NCI-H2029 (cell line): ENCODE measurements at regions not wholly inside any gene's neighbourhood (a gene's known extent, or its start where the extent isn't known, plus 50 kb on each side); places are given as distances from the start of the nearest gene placed in this dataset.

ENCODE experiments used
- DNase-seq: peaks from one replicate; lab custom pipeline; 2025; lab: John Stamatoyannopoulos, UW

DNA sequence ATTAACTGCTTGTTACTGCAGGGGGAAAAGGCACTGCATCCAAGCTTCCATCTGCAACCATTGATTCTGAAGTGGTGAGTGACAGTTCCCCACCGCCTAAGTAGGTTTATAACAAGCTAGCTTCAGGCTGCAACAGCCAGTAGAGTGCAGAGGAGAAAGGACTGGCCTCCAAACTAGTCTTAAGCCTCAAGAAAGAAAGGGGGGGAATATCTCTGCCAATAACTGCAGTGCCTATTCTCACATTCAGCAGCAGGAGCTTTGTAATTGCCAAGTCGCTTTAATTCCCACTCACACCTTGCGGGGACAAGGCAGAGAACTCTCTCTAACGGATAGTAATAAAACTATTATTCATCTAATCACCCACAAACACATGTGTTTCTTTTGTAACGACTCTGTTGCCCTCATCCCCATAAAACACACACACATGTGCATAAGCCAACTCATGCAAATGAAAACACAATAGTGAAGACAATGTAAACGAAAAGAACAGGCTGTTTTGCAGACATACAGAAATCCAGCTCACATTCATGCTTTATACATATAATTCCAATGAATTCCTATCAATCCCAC lies 1963.3 kb upstream of the PIK3C3 start:
- DNase-seq: no peak

DNA sequence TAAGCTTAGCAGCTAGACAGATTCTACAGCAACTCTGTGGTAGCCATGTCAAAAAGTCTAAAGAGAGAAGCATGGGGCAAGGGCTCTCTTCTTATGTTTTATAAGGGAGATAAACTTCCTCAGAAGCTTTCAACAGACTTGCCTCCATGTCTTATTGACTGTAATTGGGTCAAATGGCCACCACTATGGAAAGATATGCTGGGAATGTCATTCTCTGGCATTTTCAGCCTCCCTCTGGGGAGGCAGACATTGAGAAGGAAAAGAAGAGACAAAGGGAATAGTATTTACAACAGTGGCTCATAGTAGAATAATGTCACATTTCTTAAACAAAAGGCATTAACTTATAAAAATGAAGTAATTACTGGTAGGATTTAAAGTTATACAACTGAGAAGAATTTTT lies 1964.5 kb upstream of the PIK3C3 start:
- DNase-seq: no peak

DNA sequence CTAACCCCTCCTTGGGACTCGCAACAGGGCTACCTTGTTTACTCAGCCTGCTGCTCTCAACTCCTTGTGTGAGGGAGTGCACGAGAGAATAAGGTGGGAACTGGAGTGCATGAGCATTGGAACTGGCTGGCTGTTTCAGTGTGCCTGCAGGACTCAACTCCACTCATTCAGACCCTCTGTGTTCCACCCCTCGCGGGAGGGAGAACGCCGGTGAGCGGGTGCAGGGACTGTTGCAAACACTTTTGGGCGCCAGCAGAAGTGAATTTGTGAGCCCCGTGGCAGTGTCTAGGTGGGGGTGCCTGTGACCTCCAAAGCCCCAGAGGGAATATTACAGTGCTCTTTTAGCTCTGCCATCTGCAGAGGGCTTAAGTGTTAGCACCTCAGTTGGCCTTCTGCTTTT lies 1978.3 kb upstream of the PIK3C3 start:
- DNase-seq: no peak

DNA sequence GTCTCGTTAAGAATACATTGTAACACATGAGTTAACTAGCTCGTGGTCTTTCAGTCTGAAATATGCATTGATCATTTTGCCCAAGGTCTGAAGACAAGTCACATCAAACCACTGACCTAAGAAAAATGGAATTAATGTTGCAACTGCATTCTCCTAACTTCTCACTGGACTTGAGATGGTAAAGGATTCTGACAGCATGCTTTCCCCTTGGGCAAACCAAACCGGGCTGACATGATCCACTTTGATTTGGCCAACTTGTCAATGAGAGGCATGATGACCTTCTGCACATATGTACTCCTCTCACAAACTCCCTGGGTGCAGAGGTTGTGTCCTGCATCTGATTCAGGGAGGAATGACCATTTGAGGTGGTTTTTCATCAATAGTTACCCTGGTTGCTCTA lies 1982.5 kb upstream of the PIK3C3 start:
- DNase-seq: no peak

DNA sequence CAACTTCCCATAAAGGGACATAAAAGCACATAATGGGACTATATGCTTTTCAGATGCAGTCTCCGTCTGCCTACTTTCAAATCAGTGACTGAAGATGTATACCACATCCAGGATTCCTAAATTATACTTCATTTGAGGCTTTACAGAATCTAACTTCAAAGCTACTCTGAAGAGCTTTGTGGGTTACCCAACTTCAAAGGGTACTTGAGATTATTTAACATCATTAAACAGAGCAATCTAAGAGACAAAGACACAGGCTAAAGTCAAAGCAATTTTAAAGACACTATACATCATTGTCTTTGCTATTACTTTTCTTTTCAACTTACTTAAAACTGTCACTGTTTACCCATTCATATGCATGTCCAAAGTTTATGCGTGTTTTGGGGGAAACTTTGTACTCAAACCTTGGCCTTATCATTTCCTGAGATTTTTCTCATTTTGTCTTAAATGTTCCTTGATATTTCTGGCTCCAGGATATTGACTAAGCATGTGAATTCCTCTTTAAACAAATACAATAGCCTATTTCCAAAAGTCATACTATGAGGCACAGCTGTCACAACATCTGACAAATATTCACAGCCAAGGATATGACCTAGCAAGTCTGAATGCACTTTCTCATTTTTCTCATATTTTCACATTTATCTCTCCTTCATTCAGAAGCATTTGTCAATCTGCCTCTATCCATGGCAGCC lies 1985.1 kb upstream of the PIK3C3 start:
- DNase-seq: no peak

DNA sequence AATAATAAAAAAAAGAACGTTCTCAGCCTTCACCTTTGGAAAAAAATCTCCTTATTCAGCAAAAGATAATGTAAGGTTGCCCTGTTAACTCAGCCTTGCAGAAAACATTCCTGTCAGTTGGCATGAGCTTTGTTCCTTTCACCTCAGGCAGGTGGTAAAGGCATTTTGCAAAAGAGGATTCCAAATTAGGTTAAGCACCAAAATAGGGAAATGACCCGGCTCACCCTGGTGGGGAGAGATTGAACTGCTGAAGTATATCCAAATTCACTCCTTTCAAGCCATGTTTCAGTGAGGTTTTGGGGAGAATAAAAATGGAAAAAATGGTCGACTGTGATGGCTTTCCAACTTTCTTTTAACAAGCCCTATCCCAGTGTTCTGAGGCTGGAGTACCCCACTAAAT lies 1988.8 kb upstream of the PIK3C3 start:
- DNase-seq: no peak

DNA sequence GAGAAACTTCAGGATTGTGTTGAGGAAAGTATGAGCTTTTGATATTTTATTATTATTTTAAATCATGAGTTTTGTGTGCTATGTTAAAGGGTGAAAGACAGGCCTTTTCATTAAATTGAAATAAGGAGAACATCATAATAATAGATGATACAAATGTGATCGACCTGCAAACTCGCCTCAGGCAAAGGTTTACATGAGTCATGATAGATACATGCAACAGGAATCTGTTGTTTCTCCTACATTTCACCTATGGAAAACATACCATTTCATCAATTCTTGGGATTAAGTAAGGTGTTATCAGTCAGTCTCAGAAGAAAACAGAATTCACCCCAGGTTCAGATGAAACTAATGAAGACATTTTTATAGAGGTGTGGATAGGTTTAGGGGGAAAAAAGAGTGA lies 1992.5 kb upstream of the PIK3C3 start:
- DNase-seq: no peak

DNA sequence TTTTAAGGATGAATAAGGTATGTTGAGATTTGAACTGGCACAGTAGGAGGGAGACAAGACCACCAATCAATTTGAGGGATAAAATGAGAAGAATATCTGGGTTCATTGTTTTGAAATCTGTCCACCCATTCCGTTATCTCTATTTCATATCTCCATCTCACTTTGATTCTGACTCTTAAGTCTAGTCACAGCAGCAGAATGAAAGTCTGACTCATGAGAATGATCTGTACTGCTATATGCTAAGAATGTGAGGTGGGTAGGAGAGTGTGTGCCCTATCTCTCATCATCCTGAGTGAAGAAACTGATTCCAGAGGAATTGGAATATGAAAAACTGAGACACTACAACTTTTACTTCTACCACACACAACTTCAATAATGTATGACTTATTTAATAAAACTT lies 1994.5 kb upstream of the PIK3C3 start:
- DNase-seq: no peak

DNA sequence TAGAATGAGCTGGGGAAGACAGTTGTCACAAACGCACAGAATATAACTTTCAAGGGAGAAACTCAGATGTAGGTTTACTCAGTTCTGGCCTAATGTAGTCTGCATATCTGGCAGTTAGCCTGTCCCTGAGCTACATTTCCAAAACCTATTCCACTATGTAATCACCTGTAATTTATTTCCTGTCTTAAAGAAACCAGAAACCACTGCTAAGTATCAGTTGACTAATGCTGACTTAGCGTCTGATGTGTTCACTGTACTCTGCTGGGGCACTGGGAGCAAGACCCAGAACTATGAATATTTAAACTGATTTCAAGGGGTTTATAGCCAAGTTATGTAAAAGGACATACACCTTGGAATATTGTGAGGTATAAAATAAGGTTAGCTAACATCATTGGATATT lies 1995.2 kb upstream of the PIK3C3 start:
- DNase-seq: no peak

DNA sequence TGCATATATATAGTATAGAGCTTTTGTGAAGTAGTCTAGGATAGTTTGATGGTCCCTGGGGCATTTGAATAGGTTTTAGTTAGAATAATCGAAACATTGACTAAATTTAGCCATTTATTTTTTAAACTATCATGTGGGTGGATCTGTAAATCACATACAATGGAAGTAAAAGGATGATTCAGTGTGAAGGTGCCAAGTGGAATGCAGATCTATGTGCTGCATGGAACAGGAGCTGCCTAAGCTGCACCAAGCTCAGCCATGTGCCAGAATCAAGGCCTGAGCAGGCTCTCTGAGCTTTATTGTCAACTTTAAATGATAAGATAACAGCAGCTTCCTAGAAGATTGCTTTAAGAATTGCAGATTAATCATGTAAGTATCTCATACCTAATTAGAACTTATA lies 1996.2 kb upstream of the PIK3C3 start:
- DNase-seq: no peak

DNA sequence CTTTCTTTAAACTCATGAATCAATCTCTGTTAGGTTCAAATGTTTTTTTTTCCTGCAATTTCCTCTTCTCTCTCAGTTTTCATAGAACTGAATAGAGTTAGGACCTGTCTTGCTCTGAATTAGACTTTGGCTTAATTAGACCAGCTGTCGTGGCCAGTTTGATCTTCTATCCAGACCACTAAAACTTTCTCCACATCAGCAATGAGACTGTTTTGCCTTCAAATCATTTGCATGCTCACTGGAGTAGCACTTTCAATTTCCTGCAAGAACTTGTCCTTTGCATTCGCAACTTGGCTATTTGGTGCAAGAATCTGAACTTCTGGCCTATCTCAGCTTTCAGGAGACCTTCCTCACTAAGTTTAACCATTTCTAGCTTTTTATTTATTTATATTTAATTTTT lies 2002.2 kb upstream of the PIK3C3 start:
- DNase-seq: no peak

DNA sequence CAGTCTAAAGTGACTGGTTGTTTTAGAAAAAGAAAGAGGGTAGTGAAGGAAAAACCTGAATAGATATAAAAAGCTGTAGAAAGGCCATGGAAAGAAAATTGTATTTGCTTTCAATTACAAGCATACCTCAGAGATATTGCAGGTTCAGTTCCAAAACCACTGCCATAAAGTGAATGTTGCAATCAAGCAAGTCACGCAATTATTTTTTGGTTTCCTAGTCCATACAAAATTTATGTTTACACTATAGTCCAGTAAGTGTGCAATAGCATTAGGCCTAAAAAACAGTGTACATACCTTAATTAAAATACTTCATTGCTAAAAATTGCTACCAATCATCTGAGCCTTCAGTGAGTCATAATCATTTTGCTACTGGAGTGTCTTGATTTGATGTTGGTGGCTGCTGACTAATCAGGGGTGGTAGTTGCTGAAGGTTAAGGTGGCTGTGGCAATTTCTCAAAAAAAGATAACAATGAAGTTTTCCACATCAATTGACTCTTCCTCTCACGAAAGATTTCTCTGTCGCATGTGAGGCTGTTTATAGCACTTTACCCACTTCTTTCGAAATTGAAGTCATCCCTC lies 2003.8 kb upstream of the PIK3C3 start:
- DNase-seq: no peak

DNA sequence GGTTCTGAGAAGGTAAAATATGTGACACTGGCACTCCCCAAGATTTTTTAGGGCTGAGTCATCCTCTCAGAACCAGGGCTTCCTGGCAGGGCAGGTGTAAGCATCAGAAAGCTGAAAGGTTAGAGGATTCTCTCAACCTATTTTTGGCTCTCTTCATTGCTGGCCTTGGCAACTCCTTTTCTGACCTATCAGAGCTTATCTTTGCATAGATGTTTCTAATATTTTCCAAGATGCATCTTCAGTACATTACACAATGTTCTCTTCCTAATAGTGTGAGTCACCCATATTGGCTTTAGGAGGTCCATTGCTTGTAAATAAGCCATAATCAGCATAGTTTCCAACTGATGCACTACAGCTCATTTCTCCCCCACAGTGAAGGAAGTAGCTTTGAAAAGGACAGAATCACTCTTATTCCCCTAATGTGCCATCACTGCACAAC lies 2008.4 kb upstream of the PIK3C3 start:
- no peak for DNase-seq

DNA sequence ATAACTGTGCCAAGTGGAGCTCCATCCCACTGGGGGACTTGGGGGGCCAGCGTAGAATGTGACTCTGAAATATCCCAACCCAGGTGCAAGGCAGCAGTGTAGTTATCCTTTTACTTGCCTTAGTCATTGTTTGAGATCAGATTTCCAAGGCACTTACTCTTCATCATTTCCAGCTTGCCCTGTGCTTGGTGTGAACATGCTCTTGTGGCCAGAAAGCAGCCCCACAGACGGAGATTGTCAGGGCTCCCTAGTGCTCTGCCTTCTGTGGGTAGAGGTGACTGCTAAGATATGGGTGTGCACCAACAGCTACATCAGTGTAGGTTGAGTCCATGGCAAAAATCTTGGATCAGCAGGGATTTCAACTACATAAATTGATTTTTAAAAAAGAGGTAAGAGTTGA lies 2010.0 kb upstream of the PIK3C3 start:
- no peak for DNase-seq

DNA sequence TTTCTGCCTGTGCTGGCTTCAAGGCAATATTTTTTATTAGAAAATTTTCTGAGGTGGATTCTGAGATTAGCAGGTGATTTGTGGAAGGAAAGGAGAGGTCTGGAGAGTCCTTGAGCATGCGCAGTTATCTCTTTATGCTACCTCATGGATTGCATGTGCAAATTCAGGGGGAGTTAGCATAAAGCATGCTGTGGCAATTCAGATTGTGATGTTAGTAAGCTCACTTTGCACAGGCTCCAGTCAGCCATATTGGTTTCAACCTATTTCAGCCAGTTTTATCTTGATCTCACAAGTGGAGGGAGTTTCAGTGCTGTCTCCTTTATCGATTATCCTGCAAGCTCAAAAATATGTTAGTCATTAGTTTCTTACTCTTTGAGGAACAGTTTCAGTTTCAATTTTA lies 2012.3 kb upstream of the PIK3C3 start:
- DNase-seq: no peak

DNA sequence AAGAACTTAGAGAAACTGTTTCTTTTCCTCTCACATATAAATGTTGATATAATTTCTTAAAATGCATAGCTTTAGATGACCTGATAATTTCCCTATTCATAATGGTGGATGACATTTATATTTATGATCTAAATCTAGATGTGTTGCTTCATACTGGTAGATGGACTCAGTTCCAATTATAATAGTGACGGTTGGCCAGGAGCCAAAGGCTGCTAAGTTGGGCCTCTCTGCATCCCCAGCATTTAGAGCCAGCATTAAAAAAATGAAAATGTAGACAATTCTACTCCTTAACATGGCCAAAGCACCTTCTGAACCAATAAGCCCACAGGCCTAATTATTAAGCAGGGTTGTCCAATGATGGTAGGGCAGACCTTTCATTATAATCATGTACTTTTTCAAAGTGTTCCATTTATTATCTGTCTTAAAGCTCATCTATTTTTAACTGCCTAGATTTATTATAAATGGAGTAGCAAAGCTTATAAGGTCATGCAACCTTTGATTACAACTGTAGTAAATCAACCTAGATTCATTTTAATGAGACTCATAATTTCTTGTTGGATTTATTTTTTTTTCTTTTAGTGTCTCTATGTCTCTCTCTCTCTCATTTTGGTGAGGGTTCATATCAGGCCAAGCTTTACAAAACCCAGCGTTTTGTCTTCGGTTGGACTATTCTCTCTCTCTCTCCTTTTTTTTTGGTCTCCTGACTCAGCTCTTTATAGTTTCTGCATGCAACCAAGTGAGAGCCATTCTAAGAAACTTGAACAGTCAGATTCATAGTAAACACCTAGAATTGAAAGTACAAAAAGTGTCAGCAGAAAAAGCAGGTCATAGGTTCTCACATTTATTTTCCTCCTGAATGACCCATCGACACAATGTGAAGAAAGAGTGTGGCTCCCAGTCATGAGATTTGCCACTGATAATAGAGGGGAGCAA lies 2016.1 kb upstream of the PIK3C3 start:
- no peak for DNase-seq

DNA sequence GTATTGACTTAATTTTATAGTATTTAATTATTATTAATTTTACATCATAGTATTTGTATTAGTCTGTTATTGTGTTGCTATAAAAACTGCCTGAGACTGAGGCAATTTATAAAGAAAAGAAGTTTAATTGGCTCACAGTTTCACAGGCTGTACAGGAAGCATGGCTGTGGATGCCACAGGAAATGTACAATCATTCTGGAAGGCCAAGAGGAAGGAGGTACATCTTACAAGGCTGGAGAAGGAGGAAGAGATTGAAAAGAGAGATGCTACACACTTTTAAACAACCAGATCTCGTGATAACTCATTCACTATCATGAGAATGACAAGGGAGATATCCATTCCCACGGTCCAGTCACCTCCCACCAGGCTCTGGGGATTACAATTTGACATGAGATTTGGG lies 2019.4 kb upstream of the PIK3C3 start:
- DNase-seq: no peak

DNA sequence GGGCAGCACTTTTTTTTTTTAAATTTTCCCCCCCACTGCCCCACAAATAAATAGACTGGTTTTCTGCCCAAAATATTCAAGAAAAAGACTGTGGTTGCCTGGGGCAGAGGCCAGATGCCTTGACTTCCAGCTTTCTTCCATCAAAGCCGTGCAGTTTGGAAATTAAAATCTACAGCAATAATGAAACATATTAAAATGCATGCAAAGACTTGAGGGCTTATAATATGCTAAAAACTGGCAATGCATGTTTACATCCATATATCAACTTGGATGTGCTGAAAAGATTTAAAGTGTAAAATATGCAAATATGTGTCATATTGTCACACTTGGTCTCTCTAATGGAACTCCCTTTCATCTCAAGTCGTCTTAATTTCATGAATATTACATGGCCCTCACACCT lies 2036.2 kb upstream of the PIK3C3 start:
- no peak for DNase-seq

DNA sequence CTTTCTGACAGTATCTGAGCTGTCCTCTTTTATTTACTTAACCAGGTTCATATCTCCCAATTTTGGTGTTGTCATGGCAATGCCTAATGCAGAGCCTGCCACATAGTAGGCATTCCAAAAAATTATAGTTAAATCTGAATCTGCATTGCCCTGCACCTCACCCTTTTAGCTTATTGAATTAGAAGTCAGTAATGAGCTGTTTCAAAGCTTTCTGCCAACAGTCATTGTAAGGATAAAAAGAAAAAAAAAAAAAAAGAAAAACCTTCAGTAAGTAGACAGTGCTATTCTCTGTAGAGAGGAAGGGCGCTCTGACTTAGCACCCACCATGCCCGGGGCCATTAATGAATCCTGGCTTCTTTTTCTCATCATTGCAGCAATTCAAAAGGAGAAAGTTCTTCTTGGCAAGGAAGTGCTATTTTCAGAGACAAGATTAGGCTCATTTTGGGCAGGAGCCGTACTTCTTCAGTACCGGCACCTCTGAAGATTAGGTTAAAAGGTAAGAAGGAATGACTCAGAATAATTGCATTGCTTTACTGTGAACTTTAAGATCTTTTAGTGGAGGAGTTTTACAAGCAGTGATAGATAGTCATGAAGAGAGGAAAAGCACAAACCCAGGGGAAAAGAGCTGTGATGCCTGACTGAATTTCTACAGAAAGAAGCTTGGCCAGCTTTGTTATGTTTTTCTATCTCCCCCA lies 2041.2 kb upstream of the PIK3C3 start:
- DNase-seq: no peak

DNA sequence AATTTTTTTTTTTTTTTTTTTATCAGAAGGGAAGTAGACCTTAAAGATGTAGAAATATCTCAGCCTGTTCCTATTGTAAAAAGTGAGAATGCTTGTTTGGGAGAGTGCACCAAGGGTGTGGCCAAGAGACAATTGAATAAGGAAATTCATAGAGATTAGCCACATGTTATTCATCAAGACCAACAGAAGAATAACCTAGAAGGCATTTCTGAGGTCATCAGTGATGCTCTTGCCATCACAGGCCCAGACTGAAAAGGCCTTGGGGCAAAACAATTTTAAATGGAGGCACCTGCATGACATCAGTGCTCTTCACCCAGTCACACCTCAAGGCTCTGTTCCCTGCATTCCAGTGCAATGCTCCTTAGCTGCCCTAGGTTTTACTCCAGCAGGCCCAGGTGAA lies 2043.3 kb upstream of the PIK3C3 start:
- no peak for DNase-seq

DNA sequence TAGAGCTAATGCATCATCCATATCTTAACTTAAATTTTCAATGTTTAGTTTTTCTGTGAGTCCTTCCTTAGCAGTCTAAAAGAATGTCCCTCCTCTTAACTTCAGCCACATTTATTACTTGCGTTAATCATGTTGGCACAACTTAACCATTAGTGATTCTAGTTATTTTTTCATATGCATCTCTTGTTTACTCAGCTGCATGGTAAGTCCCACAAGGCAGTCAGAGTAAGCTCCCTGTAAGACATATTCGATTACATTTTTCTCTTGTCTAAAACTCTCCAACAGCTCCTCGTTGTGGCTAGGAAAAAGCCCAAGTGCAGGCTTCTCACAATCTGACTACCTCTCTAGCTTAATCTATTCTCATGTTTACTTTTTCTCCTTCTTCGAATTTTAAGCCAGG lies 2045.3 kb upstream of the PIK3C3 start:
- no peak for DNase-seq

DNA sequence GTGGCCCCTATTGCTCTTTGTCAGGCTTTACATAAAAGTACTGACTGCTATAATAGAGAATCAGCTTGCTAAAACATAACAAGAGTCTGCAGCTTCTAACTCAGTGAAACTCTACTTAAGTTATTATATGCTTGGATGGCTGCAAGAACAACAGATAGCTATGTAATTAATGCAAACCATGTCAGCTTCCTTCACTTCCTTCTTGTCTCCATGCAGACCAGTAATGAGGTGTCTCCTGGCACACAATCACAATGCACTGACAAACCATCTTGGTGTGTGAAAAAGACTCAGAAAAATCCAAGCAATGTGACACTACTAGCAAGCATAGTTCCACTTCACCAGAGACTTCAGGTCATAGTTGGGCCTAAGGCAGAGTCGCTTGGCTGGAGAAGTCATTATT lies 2068.9 kb upstream of the PIK3C3 start:
- no peak for DNase-seq
